ENCODE measurements at regions not wholly inside any gene's neighbourhood (a gene's known extent, or its start where the extent isn't known, plus 50 kb on each side); places are given as distances from the start of the nearest gene placed in this dataset.
"Not testable (repeated sequence)": the region's sequence is repeated elsewhere in the genome, so short reads cannot be mapped to it uniquely, and the experiment has no call there.

DNA sequence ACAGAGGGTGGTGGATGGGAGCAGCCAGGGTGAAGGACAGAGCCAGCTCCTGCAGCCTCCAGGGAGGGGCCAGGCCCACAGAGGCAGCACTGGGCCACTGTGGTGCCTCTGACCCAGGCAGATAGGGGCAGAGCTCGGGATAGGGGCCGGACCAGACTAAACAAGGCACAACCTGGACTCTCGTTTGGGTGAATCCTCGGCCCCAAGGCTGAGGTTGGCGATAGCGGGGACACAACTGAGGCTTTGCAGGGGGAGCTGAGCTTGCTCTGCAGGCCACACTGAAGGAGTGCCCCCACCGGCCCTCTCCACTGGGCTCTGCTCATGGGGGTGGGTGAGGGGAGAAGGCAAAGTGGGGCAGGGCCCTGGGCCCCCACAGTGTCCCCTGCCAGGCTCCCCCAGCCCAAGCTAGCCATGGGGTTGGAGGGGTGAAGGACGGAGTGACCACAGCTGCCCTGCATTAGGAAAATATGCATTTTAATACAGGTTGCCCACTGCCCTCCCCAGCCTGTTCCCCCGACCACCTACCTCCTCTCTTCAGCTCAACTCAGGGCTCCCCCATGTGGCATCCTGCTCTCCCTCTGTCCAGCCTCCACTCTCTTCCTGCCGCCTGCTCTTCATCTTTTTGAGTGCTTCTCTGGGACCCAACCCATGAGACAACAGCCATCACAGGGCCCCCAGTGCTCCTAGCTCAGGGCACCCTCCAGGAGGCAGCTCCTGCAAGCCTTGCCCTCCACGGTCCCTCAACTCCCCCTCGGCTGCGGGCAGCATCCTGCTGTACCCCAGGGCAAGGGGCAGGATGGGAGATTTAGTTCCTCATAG lies 152.8 kb downstream of the INHBB start:
- no peak for DNase-seq (ENCODE audit: low spot score)

DNA sequence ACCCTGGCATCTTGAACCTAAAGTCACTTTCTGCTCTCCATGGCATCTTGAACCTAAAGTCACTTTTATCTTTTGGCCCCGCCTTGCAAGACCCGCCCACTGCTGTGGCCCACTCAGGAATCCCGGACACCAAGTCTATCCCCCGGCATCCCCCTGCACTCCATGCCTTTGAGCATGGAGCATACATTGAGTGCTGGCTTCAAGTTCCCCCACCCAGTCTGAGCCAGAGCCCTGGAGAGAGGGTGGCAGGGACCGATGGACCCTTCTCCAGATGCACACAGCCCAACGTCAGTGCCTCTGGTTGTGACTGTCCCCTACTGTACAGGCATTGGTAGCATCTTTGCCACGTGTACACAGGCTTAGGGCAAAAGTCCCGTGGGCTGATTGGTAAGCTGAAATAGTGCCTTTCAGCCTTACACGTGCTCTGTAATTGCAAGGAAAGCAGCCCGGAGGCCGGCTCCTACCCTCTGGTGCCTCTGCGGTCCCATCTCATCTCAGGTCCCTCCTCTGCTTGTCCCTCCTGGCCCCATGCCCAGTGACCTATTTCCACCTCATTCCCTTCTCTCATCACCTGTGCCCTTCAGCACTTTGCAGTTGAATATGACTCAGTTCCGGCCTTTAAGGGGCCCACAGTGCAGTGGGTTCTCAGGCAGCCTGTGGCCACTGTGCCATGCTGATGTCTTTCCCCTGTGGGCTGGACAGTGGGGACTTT lies 154.0 kb downstream of the INHBB start:
- no peak for DNase-seq (ENCODE audit: low spot score)

DNA sequence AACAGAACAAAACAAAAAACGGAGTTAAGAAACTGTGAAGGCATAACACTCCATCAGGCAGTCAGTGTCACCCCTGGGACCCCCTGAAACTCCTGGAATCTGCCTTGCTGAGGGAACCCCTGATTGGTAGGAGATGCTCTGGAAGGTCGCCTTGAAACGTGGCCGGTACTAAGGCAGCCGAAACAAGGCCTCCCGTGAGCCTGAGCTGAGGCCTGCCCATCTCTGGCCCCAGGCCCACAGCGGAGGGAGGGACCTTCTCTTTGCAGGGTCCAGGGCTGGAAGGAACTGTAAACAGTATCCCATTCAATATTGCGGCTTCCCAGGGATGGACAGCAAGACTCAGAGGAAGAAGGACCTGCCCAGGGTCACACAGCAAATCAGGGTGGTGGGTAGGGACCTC lies 155.7 kb downstream of the INHBB start:
- no peak for DNase-seq (ENCODE audit: low spot score)

DNA sequence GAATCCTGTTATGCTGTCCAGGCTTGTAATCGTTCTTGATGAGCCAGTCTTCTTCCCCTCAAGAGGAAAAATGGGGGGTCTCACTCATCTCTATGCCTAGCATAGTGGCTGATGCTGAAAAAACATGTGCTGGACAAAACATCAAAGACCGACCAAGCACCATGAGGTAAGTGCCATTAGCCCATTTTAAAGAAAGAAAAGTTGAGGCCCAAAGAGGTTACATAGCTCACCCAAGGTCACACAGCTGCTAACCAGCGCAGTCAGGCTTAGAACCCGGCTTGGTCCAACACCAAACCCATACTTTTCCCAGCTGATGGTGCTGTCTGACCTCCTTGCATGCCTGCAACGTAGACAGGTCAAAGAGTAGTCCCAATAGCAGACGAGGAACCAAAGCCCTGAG lies 156.4 kb downstream of the INHBB start:
- DNase-seq (ENCODE audit: low spot score) = no peak

DNA sequence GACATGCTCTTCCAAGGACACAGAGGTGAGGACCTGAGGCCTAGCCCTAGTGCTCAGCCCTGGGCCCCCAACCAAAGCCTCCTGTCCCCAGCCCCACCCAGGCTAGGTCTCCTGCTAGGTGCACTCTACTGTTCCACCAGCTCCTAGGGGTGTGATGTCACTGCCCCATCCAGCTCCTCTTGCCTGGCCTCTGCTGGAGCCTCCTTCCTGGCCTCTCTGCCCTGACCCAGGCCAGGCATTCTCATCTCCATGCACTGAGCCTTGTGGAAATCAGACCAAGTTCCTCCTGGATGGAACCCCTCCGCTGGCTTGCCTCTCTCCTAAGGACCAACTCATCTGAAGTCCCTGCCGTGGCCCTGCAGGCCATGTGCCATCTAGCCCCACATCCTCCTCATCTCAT lies 156.8 kb downstream of the INHBB start:
- no peak for DNase-seq (ENCODE audit: low spot score)

DNA sequence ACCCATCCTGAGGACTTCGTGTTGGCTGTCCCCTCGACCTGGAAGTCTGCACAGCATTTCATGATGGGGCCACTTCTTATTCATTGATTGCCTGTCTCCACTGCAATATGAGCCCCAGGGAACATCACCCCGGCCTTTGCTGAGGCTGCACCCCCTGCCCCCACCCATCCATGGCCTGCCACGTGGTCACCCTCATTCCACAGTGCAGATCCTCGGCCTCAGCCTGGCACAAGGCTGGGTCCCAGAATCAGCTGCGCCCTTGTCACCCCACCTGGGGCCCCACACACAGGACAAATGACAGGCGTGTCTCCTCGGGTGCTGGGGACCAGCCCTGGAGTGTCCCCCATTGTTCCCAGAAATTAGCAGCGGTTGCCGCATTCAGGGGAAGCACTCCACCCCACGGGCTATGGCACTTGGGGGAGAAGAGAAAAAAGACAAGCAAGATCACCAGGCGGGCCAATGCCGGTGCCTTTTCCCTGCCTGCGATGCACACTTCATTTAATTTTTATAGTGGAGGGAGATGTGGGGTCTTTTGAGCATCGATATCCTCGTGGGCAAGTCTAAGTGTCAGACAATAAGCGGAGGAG lies 157.4 kb downstream of the INHBB start:
- no peak for DNase-seq (ENCODE audit: low spot score)

DNA sequence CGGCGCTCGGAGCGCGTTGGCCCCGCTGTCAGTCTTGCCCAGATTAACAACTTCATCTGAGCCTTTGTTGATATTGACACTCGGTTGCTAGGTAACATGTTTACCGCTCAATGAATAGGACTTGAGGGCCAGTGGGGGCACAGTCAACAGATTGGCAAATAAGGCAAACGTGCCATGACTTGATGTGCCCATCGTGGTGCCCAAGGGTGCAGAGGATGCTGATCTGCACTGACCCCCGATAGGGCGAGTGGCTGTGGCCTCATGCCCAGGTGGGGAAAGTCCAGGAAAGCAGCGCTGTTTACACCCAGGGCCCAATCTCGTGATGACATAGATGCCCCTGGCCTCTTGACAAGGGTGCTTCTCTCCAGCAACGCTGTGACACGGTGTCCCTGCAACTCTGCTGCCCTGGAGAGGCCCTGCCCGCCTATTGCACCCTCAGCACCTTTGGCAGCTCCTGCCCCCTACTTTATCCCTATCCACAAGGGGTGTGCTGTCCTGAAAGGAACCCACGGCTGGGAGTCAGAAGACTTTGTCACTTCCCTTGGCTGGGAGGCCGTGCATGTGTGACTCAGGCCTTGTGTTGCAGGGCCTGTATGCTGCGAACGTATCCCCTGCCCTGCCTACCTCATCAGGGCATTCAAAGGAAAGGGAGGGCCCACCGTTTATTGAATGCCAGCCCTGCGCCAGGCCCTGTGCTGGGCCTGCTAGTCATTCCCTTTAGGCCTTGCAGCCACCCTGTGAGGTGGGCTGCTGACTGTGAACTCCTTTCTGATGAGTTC lies 158.0 kb downstream of the INHBB start:
- no peak for DNase-seq (ENCODE audit: low spot score)

DNA sequence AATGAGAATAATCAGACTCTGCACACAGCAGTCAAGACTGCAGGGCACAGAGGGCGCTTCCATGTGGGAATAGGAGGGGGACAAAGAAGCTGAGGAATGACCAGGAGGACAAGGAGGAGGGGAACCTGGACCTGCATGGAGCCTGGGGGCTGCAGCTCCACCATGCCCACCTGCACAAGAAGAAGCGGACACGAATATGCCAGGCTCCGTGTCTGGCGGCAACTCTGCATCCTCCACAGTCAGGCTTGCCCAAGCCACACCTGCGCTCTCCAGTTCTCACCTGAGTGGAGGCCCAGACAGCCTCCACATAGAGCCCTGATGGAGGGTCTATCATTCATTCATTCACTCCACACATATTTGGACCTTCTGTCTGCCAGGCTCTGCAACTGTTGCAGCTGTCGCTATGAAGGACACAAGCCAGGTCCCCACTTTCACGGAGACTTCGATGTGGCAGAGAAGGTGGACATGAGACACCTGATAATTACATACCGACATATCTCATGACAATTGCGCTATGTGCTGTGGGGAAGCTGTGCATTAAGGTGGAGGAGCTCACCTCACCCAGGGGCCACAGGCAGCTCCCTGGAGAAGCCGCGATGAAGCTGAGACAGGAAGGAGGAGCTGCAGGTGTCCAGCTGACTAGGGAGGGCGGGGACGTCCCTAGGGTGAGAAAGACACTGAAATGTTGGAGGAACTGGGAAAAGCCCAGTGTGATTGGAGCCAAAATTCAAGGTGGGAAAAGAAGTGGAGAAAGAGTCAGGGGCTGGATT lies 159.2 kb downstream of the INHBB start:
- DNase-seq (ENCODE audit: low spot score) = no peak

DNA sequence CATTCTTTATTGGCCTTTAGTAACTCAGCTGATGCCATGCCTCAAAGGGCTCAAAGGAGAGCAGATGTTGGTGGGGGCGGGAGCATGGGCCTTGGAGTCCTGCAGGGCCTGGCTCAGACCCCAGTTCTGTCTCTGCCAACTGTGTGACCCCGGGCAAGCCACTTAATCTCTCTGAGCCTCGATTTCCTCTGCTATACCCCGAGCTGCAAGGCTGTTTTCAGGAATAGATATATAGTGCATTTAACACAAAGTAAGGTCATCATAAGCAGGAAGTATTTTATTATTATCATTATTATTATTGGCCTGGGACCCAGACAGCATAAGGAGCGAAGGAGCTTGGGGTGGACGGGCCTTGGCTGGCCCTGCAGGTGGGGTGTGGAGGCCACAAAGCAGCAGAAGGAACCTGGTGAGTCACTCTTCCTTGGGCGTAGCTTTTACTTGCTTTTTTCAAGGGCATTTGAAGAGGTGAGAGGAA lies 162.7 kb downstream of the INHBB start:
- no peak for DNase-seq (ENCODE audit: low spot score)

DNA sequence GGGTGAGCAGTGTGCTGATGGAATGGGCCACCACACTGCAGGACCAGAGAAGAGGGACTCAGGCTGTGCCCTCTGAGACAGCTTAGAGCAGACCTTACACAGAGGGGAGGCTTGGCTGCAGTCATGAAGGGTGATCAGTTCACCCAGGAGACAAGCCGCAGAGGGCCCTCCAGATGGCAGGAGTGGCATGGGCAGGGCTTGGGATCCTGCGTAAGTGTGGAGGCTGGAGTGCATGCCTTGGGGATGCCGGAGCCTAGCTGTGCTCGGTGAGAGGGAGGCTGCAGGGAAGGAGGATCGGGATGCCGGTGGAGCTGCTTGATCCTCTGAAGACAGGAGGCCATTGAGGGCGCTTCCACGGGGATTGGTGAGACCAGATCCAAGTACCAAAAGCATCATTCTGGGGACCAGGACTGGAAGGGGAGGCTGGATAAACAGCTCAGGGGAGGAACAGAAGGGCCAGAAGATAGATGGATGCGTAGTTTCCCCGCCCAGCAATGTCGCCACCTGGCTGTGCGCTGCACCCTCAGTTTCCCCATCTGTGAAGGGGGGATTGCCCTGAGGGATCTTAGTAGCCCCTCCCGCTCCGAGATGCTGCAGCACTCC lies 163.4 kb downstream of the INHBB start:
- DNase-seq (ENCODE audit: low spot score) = no peak

DNA sequence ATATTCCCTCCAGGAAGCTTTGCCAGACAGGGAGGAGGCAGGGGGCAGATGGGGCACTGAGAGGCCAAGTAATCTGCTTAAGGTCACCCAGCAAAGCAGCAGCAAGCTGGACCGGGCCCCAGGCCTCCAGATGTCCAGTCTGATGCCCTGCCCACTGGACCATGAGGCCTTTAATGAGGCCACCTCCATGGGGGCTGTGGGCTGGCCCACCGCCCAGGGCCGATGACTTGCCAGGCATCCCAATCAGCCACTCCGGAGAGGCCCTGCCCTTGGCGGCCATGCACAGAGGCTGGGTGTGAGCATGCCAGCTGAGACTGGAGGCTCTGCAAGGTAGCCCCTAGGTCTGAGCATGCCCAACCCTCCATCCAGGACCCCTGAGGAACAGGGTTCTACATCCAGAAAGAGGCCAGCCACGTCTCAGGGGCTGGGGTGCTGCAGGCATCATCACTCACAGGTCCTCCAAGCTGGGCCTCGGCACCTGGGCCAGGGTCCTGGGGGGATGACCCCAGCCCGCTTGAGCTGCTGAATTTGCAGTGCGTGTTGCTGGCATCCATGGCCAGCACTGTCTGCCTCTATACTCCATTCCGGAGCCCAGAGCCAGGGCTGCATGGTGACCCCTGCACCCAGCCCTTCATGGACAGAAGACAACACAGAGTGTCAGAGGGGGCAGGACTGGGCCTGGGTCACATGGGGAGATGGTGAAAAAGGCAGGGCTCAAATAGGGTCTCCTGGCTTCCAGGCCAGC lies 164.2 kb downstream of the INHBB start:
- DNase-seq (ENCODE audit: low spot score) = no peak

DNA sequence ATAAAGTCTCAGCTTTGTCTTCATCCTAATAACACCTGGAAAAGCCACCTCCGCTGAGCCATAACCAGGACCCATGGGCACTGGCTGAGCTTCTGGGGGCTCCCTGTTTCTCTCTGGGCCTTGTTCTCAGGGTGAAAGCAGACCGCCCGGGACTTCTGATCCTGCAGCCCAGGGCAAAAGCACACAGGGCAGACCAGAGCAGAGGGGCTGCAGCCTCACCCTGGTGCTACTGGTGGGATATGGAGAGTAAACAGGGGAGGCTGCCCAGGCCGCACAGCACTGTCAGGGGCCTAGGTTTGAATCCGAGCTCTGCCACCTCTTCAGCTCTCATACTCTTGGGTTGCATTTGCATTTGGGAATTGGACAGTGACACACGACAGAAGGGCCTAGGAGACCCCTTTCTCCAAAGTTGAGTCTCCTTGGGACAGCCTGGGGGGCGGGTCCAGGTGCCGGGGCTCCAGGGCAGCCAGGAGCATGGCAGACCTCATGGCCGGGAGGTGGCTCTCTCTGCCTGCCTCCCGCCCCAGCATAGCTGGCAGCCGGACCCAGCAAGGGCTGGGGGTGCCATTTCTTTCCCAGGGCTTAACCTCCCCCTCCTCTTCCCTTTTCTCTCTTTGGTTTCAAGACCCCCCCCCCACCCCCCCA lies 164.9 kb downstream of the INHBB start:
- no peak for DNase-seq (ENCODE audit: low spot score)

DNA sequence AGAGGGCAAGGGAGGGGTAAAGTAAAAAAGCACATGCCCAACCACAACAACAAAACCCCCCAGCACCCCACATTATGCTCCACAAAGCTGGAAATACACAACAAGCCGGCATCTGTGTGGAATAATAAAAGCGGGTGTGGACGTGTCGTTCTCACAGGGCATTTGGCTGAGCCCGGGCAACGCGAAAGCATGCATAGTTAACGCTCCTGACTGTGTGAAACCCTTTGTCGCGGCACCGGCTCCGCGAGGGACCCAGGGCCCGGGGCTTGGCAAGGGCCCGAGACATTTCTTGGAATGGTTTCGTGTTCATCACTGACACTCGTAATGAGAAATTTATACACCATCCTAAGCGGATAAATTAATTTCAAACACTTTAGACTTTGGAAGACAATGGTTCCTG lies 165.6 kb downstream of the INHBB start:
- no peak for DNase-seq (ENCODE audit: low spot score)

DNA sequence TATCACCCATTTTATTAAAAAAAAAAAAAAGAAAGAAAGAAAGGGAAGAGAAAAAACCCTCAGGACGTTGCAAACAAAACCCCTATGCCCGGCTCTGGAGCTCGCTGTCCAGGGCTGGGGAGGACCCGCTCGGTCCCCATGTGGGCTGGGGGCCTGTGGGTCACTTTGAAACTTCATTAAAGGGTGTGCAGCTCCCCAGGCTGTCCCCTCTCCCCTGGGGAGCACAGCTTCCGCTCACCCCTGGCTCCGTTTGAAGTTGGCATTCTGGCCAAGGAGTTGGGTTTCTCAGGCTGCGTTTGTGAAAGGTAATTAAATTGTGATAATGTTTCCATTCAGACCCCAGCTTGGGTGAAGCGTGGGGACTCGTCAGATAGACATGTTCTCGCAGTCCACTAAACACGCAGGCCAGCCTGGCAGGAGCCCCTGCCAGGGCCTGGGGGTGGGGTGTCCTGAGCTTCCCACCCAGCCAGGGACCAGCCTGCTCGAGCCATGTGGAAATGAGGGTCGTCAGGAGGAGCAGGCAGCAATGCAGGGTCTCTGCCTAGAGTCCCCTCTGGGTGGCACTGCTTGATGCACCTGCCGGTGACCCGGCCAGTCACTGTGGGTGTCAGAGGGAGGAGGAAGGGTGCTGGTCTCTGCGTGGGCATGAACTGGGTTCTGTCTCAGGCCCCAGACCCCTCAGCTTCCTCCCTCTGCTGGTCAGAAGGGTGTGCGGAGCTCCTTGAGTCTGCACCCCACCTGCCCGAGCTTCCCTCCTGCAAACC lies 166.2 kb downstream of the INHBB start:
- DNase-seq (ENCODE audit: low spot score) = no peak

DNA sequence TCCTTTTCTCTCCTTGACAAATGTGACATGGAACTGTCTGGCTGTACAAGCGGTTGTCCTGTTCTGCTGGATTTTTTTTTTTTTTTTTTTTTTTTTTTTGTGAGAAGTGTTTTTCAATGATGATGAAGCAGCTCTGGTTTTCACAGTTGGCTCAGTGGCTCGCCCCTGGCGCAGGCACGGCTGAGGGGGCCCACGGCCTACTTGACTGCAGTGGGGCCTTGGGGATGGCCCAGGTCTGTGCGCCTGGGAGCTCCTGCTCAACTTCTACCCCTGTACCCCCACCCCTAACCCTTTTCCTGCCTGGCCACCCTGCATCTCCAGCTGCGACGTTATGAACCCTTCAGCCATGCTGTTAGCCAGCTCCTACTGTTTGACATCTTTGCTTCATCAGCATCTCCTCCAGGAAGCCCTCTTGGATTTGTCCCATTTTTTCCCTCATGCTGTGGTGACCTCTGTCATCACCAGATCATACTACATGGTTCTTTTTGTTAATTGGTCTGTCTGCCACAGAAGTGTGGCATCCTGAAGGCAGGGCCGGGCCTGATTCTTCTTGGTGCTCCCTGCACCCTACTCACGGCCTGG lies 167.9 kb downstream of the INHBB start:
- DNase-seq (ENCODE audit: low spot score) = no peak

DNA sequence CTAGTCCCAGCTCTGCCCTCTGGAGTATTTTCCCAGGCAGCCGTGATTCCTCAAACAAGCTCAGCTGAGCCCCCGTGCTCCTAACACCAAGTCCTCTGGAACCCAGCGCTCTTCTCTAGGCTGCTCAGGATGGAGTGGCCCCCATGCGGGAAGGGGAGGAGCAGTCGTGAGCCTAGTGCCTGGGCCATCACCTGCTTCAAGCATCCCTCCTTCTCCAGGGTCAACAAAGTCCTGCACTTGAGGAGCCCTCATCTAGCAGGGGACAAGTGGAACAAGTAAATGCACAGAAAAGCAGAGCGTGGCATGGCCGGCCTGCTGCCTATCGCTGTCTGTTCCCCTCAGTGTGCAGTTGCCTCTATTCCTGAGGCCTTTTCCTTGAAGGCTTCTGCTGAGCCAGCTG lies 168.6 kb downstream of the INHBB start:
- DNase-seq (ENCODE audit: low spot score) = no peak

DNA sequence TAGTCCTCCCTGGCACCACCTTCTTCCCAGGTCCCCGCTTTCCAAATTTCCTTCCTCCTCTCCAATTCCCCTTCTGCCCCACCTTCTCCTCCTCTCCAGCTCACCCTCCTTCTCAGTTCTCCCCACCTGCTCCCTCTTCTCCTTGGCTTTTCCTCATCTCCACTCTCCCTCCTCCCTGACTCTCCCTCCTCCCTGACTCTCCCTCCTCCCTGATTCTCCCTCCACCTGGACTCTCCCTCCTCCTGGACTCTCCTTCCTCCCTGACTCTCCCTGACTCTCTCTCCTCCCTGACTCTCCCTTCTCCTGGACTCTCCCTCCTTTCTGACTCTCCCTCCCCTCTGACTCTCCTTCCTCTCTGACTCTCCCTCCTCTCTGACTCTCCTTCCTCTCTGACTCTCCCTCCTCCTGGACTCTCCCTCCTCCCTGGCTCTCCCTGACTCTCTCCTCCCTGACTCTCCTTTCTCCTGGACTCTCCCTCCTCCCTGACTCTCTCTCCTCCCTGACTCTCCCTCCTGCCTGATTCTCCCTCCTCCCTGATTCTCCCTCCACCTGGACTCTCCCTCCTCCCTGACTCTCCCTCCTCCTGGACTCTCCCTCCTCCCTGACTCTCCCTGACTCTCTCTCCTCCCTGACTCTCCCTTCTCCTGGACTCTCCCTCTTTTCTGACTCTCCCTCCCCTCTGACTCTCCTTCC lies 169.3 kb downstream of the INHBB start:
- not testable (repeated sequence) for DNase-seq (ENCODE audit: low spot score)

Data from LoVo (cell line).